PC-9 (cell line): ENCODE measurements at regions not wholly inside any gene's neighbourhood (a gene's known extent, or its start where the extent isn't known, plus 50 kb on each side); places are given as distances from the start of the nearest gene placed in this dataset.

ENCODE experiments used
- CTCF ChIP-seq: fragments of 200-600 bp; sonication (generic); conservative IDR thresholded peaks from 2 replicates; pipeline ENCODE4 v1.6.1; 2017; ENCODE audit warnings: mixed run types, antibody characterized with exemption, mild to moderate bottlenecking, moderate library complexity
- EZH2 ChIP-seq: fragments of 200-600 bp; sonication (generic); IDR thresholded peaks from 2 replicates; pipeline ENCODE4 v1.8.0; 2017; ENCODE audit warnings: antibody characterized with exemption, low read depth

GRCh38 chr9:89878003-89878411, 273.2 kb downstream of the GADD45G start:
- TF ChIP-seq CTCF: no peak
- no peak for TF ChIP-seq EZH2
